SU-DHL-6 (cell line): ENCODE measurements at regions not wholly inside any gene's neighbourhood (a gene's known extent, or its start where the extent isn't known, plus 50 kb on each side); places are given as distances from the start of the nearest gene placed in this dataset.

Experiments
- H2AFZ ChIP-seq: fragments of 200-600 bp; sonication (generic); 2 replicates; pipeline ENCODE4 v1.6.1; 2014; ENCODE audit warnings: low read depth, mild to moderate bottlenecking, moderate library complexity, mixed read lengths, antibody characterized with exemption, low read length; ENCODE audit not compliant: severe bottlenecking
- H3F3A ChIP-seq: fragments of 200-600 bp; shearing (Covaris generic); 2 replicates; pipeline ENCODE4 v1.6.0; 2016; ENCODE audit warnings: antibody characterized with exemption, mild to moderate bottlenecking; ENCODE audit not compliant: insufficient read depth
- H3K27ac ChIP-seq: fragments of 200-600 bp; sonication (generic); 2 replicates; pipeline ENCODE4 v1.5.1; 2016; ENCODE audit warnings: low read depth, mild to moderate bottlenecking, low read length, moderate library complexity, mixed read lengths
- H3K27me3 ChIP-seq: fragments of 200-600 bp; sonication (generic), shearing (Covaris generic); 2 replicates; pipeline ENCODE4 v1.6.0; 2014; ENCODE audit warnings: mild to moderate bottlenecking, low read length
- H3K36me3 ChIP-seq: fragments of 200-600 bp; sonication (generic); 2 replicates; pipeline ENCODE4 v1.6.1; 2014; ENCODE audit warnings: mild to moderate bottlenecking, low read length, mixed read lengths
- H3K4me2 ChIP-seq: fragments of 300-600, 200-600 bp; shearing (Covaris generic), sonication (generic); 2 replicates; pipeline ENCODE4 v1.6.0; 2014; ENCODE audit warnings: low read length, low read depth, mild to moderate bottlenecking; ENCODE audit not compliant: poor library complexity, severe bottlenecking
- H3K4me3 ChIP-seq: fragments of 200-600 bp; sonication (generic); 2 replicates; pipeline ENCODE4 v1.5.1; 2014; ENCODE audit warnings: antibody characterized with exemption, low read length, mild to moderate bottlenecking, mixed read lengths; ENCODE audit not compliant: insufficient read depth, poor library complexity, severe bottlenecking
- H3K79me2 ChIP-seq: fragments of 200-600 bp; sonication (generic); 2 replicates; pipeline ENCODE4 v1.6.1; 2014; ENCODE audit warnings: mild to moderate bottlenecking, low read length, moderate library complexity; ENCODE audit not compliant: insufficient read depth
- H3K9ac ChIP-seq: fragments of 200-600 bp; sonication (generic); 2 replicates; pipeline ENCODE4 v1.7.0; 2014; ENCODE audit warnings: mild to moderate bottlenecking, low read length
- H3K9me2 ChIP-seq: fragments of 200-600 bp; sonication (generic); replicated peaks from 2 replicates; pipeline ENCODE4 v1.6.1; 2014; ENCODE audit warnings: low read length; ENCODE audit not compliant: insufficient read depth
- H3K9me3 ChIP-seq: fragments of 200-600 bp; sonication (generic); 2 replicates; pipeline ENCODE4 v1.6.1; 2014; ENCODE audit warnings: low read length, mixed read lengths; ENCODE audit not compliant: insufficient read depth
- H4K20me1 ChIP-seq: fragments of 200-600 bp; sonication (generic); 2 replicates; pipeline ENCODE4 v1.6.1; 2014; ENCODE audit warnings: low read depth, mild to moderate bottlenecking, antibody characterized with exemption, low read length, moderate library complexity, mixed read lengths
- EZH2phosphoT487 ChIP-seq: fragments of 200-600 bp; sonication (generic), shearing (Covaris generic); conservative IDR thresholded peaks from 2 replicates; pipeline ENCODE4 v1.6.1; 2018; ENCODE audit warnings: mild to moderate bottlenecking, antibody characterized with exemption, low read length, moderate library complexity, mixed read lengths
- TF ChIP-seq, protein P1 (sequence below): fragments of 200-600 bp; sonication (generic); IDR thresholded peaks from one replicate; pipeline ENCODE4 v1.5.1; 2017; ENCODE audit warnings: antibody characterized with exemption, mild to moderate bottlenecking, low read length, moderate library complexity; ENCODE audit not compliant: insufficient read depth, poor library complexity, severe bottlenecking

- no peaks in the 10 kb centered on the region for H3K9me3 ChIP-seq
- H2AFZ ChIP-seq = no peak overlapping the region
- no peaks in the 10 kb centered on the region for H3K79me2 ChIP-seq
- H4K20me1 ChIP-seq = no peaks in the 10 kb centered on the region
- no peaks in the 10 kb centered on the region for H3K36me3 ChIP-seq
- H3K27ac ChIP-seq = no peak overlapping the region
- no peaks in the 10 kb centered on the region for H3K27me3 ChIP-seq
- no peak overlapping the region for H3K9ac ChIP-seq
- no peak overlapping the region for H3K4me2 ChIP-seq
- no peaks in the 10 kb centered on the region for H3F3A ChIP-seq
- H3K4me3 ChIP-seq = no peak overlapping the region
- H3K9me2 ChIP-seq = no peaks in the 10 kb centered on the region
- TF ChIP-seq EZH2phosphoT487 = no peak
- TF ChIP-seq, protein P1, sequence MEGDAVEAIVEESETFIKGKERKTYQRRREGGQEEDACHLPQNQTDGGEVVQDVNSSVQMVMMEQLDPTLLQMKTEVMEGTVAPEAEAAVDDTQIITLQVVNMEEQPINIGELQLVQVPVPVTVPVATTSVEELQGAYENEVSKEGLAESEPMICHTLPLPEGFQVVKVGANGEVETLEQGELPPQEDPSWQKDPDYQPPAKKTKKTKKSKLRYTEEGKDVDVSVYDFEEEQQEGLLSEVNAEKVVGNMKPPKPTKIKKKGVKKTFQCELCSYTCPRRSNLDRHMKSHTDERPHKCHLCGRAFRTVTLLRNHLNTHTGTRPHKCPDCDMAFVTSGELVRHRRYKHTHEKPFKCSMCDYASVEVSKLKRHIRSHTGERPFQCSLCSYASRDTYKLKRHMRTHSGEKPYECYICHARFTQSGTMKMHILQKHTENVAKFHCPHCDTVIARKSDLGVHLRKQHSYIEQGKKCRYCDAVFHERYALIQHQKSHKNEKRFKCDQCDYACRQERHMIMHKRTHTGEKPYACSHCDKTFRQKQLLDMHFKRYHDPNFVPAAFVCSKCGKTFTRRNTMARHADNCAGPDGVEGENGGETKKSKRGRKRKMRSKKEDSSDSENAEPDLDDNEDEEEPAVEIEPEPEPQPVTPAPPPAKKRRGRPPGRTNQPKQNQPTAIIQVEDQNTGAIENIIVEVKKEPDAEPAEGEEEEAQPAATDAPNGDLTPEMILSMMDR = no peak
These were observed 530.0 kb downstream of the TAFA4 start for GRCh38 chr3:68402235-68402918.

DNA sequence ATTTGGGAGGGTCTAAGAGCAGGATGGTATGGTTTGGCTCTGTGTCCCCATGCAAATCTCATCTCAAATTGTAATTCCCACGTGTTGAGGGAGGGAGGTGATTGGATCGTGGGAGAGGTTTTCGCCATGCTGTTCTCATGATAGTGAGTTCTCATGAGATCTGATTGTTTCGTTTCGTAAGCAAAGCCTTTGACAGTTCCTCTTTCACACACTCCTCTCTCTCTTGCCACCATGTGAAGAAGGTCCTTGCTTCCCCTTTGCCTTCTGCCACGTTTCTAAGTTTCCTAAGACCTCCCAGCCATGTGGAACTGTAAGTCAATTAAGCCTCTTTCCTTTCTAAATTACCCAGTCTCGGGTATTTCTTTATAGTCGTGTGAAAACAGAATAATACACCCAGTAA is 553.7 kb downstream of the TAFA4 start:
- Histone ChIP-seq H3K27me3 (no peaks in the 10 kb centered on the region), H3F3A (no peaks in the 10 kb centered on the region), H3K27ac (no peak overlapping the region), H3K4me2 (no peak overlapping the region), H3K79me2 (no peaks in the 10 kb centered on the region), H3K9me2 (no peaks in the 10 kb centered on the region), H2AFZ (no peak overlapping the region), H3K4me3 (no peak overlapping the region), H4K20me1 (no peaks in the 10 kb centered on the region), H3K36me3 (no peaks in the 10 kb centered on the region), H3K9me3 (no peaks in the 10 kb centered on the region), H3K9ac (no peak overlapping the region)
- TF ChIP-seq, protein P1 = no peak
- TF ChIP-seq EZH2phosphoT487 = no peak

DNA sequence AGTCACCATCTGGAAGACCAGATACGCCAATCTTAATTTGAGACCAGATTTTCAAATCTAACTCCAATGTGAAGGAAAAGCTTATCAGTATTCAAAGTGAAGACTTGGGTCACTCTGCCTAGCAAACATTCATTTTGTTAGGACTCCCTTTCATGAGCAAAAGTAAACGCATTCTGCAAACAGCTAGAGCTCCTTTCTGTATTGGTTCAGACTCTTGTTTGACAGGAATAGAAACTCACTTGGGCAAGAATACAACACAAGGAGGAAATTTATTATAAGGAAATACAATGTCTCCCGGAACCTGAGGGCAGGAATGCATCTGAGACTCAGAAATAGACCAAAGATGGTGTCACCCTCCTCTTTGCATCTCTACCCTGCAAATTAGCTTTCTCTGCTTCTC is 558.6 kb downstream of the TAFA4 start:
- Histone ChIP-seq H3K27ac (no peak overlapping the region), H3K79me2 (no peaks in the 10 kb centered on the region), H3K4me3 (no peak overlapping the region), H3K9me3 (no peaks in the 10 kb centered on the region), H3K27me3 (no peaks in the 10 kb centered on the region), H3F3A (no peaks in the 10 kb centered on the region), H4K20me1 (no peaks in the 10 kb centered on the region), H3K36me3 (no peaks in the 10 kb centered on the region), H3K9ac (no peak overlapping the region), H2AFZ (no peak overlapping the region), H3K4me2 (no peak overlapping the region), H3K9me2 (no peaks in the 10 kb centered on the region)
- TF ChIP-seq EZH2phosphoT487 = no peak
- TF ChIP-seq, protein P1 = no peak
